ENCODE measurements at regions not wholly inside any gene's neighbourhood (a gene's known extent, or its start where the extent isn't known, plus 50 kb on each side); places are given as distances from the start of the nearest gene placed in this dataset.

DNA sequence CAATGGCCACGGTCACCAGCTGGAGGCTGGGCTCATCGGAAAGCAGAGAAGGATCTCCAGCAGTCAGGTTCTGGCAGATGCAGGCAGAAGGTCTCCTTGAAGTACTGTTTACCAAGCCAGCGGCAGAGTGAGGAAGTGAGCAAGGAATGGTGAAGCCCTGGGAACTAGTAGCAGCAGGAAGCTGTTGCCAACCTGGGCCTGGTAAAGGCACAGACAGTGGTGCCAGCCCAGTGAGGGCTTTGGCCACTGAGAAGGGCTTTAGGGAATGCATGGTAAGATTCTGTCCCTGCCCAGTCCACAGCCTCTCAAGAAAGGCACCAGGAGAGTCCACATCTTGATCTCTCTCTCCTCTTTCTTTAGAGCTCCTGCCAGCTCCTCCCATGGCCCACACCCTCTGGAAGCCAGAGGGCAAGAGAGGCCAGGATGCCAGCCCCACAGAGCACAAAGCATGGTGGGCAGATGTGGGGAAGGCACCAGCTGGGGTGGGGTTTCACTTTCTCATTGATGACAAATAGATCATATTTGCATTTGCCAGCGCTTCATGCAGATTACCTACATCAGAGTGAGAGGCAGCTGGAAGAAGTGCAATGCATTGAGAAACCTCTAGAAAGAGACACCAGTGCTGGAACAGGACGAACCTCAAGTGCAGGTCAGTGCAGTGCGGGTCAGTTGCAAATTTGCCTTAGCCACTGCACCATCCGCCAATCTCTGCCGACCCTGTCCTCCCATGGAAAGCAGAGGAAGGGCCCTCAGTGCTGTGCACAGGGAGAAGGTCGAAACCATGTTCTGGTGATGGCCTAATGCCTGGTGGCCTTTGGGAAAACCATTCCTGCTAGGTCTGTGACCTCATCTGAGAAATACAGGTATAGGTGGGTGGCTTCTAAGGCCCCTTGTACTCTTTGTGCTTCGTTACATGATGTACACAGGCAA is 667.8 kb upstream of the MKI67 start:
- Histone ChIP-seq H3K27ac (no peak overlapping the region), H3K9me3 (peaks cover 0 to 5% (median 0%) of the 10 kb centered on the region in 3 donors), H3K36me3 (no peaks in the 10 kb centered on the region), H3K27me3 (no peaks in the 10 kb centered on the region), H3K4me3 (no peak overlapping the region), H3K4me1 (no peaks in the 10 kb centered on the region)
- TF ChIP-seq POLR2A (IDR thresholded peaks at IDR 0.05) = no peak
- TF ChIP-seq, protein P1, sequence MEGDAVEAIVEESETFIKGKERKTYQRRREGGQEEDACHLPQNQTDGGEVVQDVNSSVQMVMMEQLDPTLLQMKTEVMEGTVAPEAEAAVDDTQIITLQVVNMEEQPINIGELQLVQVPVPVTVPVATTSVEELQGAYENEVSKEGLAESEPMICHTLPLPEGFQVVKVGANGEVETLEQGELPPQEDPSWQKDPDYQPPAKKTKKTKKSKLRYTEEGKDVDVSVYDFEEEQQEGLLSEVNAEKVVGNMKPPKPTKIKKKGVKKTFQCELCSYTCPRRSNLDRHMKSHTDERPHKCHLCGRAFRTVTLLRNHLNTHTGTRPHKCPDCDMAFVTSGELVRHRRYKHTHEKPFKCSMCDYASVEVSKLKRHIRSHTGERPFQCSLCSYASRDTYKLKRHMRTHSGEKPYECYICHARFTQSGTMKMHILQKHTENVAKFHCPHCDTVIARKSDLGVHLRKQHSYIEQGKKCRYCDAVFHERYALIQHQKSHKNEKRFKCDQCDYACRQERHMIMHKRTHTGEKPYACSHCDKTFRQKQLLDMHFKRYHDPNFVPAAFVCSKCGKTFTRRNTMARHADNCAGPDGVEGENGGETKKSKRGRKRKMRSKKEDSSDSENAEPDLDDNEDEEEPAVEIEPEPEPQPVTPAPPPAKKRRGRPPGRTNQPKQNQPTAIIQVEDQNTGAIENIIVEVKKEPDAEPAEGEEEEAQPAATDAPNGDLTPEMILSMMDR (IDR thresholded peaks at IDR 0.05) = no peak
- no peak for DNase-seq
- intact Hi-C loops (cut with DNase I) = no loop called here
- 59 to 76% methylated on average over 9 of the region's 10 CpGs for WGBS, 2 donors

DNA sequence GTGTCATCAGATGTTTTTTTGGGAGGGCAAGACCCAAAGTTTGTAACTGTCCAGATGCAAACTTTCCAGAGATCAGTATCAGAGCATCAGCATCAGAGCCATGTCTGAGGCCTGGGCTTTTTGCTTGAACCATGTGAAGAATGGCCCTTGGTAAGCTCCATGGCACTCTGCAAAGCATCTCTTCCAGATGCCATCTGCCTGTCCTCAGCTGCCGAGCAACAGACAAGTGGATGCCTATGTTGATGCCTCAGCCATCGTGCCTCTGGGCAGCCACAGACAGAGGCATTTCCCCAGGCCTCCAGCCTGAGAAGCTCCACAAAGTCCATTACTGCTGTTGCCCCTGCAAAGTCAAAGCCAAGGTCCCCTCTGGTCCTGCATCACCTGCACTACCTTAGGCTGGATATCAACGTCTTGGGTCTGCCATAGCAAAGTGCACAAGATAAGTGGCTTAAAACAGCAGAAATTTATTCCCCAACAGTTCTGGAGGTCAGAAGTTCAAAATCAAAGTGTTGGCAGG is 670.2 kb upstream of the MKI67 start:
- 50 to 52% methylated on average over 1 to 2 of the region's 3 CpGs for WGBS, 2 donors
- no peak overlapping the region for H3K27ac ChIP-seq
- DNase-seq = no peak
- no peaks in the 10 kb centered on the region for H3K4me1 ChIP-seq
- no peaks in the 10 kb centered on the region for H3K27me3 ChIP-seq
- H3K9me3 ChIP-seq = peaks cover 0 to 5% (median 0%) of the 10 kb centered on the region in 3 donors
- no peaks in the 10 kb centered on the region for H3K36me3 ChIP-seq
- no peak overlapping the region for H3K4me3 ChIP-seq
- TF ChIP-seq POLR2A (IDR thresholded peaks at IDR 0.05) = no peak
- TF ChIP-seq, protein P1 (IDR thresholded peaks at IDR 0.05) = no peak
- intact Hi-C loops (cut with DNase I) = no loop called here

DNA sequence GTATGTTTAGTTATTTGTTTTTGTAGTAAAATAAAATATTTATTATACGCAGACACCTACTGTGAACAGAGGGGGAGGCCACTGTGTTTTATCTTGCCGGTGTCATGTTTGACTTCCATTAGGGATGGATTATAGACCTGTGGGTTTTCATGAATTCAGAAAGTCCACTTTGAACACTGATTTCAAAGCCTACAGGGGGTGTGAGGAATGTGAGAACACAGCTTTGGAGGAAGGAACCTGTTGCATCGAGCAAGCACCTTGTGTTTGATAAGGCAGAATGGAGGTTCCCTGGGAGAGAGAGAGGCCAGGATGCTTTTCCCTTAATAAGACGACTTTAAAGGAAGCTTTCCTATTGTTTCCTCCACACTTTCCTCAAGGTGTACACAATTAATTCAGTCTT is 665.0 kb upstream of the MGMT start:
- intact Hi-C loops (cut with DNase I) = no loop called here
- H3K9me3 ChIP-seq = no peaks in the 10 kb centered on the region
- no peak for DNase-seq
- no peak for TF ChIP-seq POLR2A (IDR thresholded peaks at IDR 0.05)
- TF ChIP-seq, protein P1 (IDR thresholded peaks at IDR 0.05) = no peak
- 46 to 68% methylated on average over 4 of the region's 4 CpGs for WGBS, 2 donors
- H3K27me3 ChIP-seq = no peaks in the 10 kb centered on the region
- H3K4me1 ChIP-seq = no peaks in the 10 kb centered on the region
- no peak overlapping the region for H3K27ac ChIP-seq
- H3K36me3 ChIP-seq = no peaks in the 10 kb centered on the region
- no peak overlapping the region for H3K4me3 ChIP-seq

DNA sequence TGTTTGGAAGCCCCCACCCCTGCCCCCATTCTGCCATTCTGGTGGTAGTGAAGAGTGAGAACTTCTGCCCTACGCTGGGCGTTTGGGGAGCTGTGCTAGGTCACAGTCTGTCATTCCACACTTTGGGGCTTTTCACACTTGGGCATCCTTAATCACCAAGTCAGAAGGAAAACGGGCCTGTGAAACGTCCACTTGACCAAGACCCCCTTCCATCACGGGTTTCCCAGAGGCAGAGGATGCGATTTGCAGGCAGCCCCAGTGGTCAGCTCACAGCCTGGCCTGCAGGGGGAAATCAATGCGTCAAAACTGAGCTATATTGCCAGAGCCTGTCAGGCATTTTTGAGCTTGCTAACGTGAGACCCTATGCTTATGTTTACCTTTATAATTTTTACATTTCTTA is 663.3 kb upstream of the MGMT start:
- intact Hi-C loops (cut with DNase I) = no loop called here
- H3K4me1 ChIP-seq = no peaks in the 10 kb centered on the region
- H3K27me3 ChIP-seq = no peaks in the 10 kb centered on the region
- no peak for DNase-seq
- no peaks in the 10 kb centered on the region for H3K36me3 ChIP-seq
- no peak overlapping the region for H3K27ac ChIP-seq
- H3K9me3 ChIP-seq = no peaks in the 10 kb centered on the region
- 3 to 41% methylated on average over 5 to 6 of the region's 8 CpGs for WGBS, 2 donors
- TF ChIP-seq, protein P1 (IDR thresholded peaks at IDR 0.05) = no peak
- no peak for TF ChIP-seq POLR2A (IDR thresholded peaks at IDR 0.05)
- H3K4me3 ChIP-seq = no peak overlapping the region

DNA sequence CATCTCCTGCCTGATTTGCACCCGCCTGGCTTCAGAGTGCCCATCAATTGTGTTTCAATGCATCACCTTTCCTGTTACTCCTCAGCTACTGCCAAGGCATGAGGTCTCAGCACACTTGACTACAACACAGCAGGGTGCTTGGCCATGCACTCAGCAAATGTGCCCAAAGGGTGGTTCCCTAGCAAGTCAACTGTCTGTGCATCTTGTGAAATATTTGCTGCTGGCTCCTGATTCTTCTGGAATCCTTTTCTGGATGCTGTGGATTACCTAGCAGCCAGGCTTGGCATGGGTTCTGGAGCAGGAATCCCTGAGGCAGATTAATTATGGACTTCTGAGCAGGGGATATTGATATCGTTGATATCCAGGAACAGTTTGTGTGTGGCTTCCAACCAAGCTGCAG is 662.6 kb upstream of the MGMT start:
- no peak overlapping the region for H3K4me3 ChIP-seq
- 69 to 71% methylated on average over 2 of the region's 2 CpGs for WGBS, 2 donors
- H3K4me1 ChIP-seq = no peaks in the 10 kb centered on the region
- DNase-seq = no peak
- TF ChIP-seq POLR2A (IDR thresholded peaks at IDR 0.05) = no peak
- TF ChIP-seq, protein P1 (IDR thresholded peaks at IDR 0.05) = no peak
- H3K36me3 ChIP-seq = no peaks in the 10 kb centered on the region
- no peaks in the 10 kb centered on the region for H3K27me3 ChIP-seq
- H3K27ac ChIP-seq = no peak overlapping the region
- H3K9me3 ChIP-seq = no peaks in the 10 kb centered on the region
- intact Hi-C loops (cut with DNase I) = no loop called here
